Left ventricle myocardium inferior (tissue), 1 donor: ENCODE measurements at regions not wholly inside any gene's neighbourhood (a gene's known extent, or its start where the extent isn't known, plus 50 kb on each side); places are given as distances from the start of the nearest gene placed in this dataset.

Source experiments
- DNase-seq: peaks from one replicate; pipeline ENCODE4 v3.0.0-alpha.2; 2020
- H3K27ac ChIP-seq: fragments of 200-600 bp; replicated peaks from 2 replicates; pipeline ENCODE4 v1.8.0; 2021
- H3K27me3 ChIP-seq: fragments of 200-600 bp; 2 replicates; pipeline ENCODE4 v1.8.0; 2021; ENCODE audit warnings: low read depth
- H3K36me3 ChIP-seq: fragments of 200-600 bp; 2 replicates; pipeline ENCODE4 v1.8.0; 2021
- H3K4me1 ChIP-seq: fragments of 200-600 bp; 2 replicates; pipeline ENCODE4 v1.8.0; 2021
- H3K4me3 ChIP-seq: fragments of 200-600 bp; 2 replicates; pipeline ENCODE4 v1.8.0; 2021; ENCODE audit warnings: mild to moderate bottlenecking, moderate library complexity
- H3K9me3 ChIP-seq: fragments of 200-600 bp; replicated peaks from 2 replicates; pipeline ENCODE4 v1.8.0; 2021
- CTCF ChIP-seq: fragments of 200-600 bp; IDR thresholded peaks from 2 replicates; pipeline ENCODE4 v1.8.0; 2021; ENCODE audit warnings: antibody characterized with exemption, mild to moderate bottlenecking, borderline replicate concordance
- intact Hi-C: fragments of 100-400 bp; cut with micrococcal nuclease; formaldehyde crosslinking; loops from one replicate; pipeline ENCODE4 v1.11.0; 2022
- donor health status: DM: no; HTN: yes; CAD: no; lungs with severe emphysema.

GRCh38 chr12:77251799-77252198 lies 186.4 kb upstream of the E2F7 start:
- Histone ChIP-seq H3K27me3 (no peaks in the 10 kb centered on the region), H3K9me3 (no peaks in the 10 kb centered on the region), H3K27ac (no peak overlapping the region), H3K4me3 (no peak overlapping the region), H3K4me1 (no peaks in the 10 kb centered on the region), H3K36me3 (no peaks in the 10 kb centered on the region)
- DNase-seq = no peak
- intact Hi-C loops = no loop called here
- TF ChIP-seq CTCF = no peak

- no peaks in the 10 kb centered on the region for H3K4me1 ChIP-seq
- no peaks in the 10 kb centered on the region for H3K9me3 ChIP-seq
These were observed 184.5 kb upstream of the E2F7 start for GRCh38 chr12:77249892-77250291.

GRCh38 chr12:77248036-77248435 lies 182.7 kb upstream of the E2F7 start:
- Histone ChIP-seq H3K9me3 (no peaks in the 10 kb centered on the region), H3K27me3 (no peaks in the 10 kb centered on the region), H3K36me3 (no peaks in the 10 kb centered on the region), H3K4me1 (no peaks in the 10 kb centered on the region), H3K27ac (peak overlapping the region; percentile 36), H3K4me3 (no peak overlapping the region)
- TF ChIP-seq CTCF = no peak
- intact Hi-C loops = no loop called here
- no peak for DNase-seq

More at GRCh38 chr12:77249892-77250291, 184.5 kb upstream of the E2F7 start:
- no peak for DNase-seq
- no peaks in the 10 kb centered on the region for H3K36me3 ChIP-seq
- H3K27ac ChIP-seq = no peak overlapping the region
- H3K27me3 ChIP-seq = no peaks in the 10 kb centered on the region
- no peak for TF ChIP-seq CTCF
- H3K4me3 ChIP-seq = no peak overlapping the region
- intact Hi-C loops = no loop called here

- H3K9me3 ChIP-seq = no peaks in the 10 kb centered on the region
- H3K4me3 ChIP-seq = no peak overlapping the region
- H3K4me1 ChIP-seq = no peaks in the 10 kb centered on the region
- DNase-seq = no peak
- peak overlapping the region; percentile 36 for H3K27ac ChIP-seq
- intact Hi-C loops = no loop called here
- H3K36me3 ChIP-seq = no peaks in the 10 kb centered on the region
- no peaks in the 10 kb centered on the region for H3K27me3 ChIP-seq
- TF ChIP-seq CTCF = no peak
These were observed 182.2 kb upstream of the E2F7 start for GRCh38 chr12:77247542-77247941.

- no peaks in the 10 kb centered on the region for H3K36me3 ChIP-seq
These were observed 178.0 kb upstream of the E2F7 start for GRCh38 chr12:77243345-77243744.

More at GRCh38 chr12:77243345-77243744, 178.0 kb upstream of the E2F7 start:
- DNase-seq = no peak
- Histone ChIP-seq H3K27ac (no peak overlapping the region), H3K4me3 (no peak overlapping the region), H3K9me3 (no peaks in the 10 kb centered on the region), H3K4me1 (no peaks in the 10 kb centered on the region), H3K27me3 (no peaks in the 10 kb centered on the region)
- intact Hi-C loops = no loop called here
- no peak for TF ChIP-seq CTCF
